ENCODE measurements at regions not wholly inside any gene's neighbourhood (a gene's known extent, or its start where the extent isn't known, plus 50 kb on each side); places are given as distances from the start of the nearest gene placed in this dataset.

DNA sequence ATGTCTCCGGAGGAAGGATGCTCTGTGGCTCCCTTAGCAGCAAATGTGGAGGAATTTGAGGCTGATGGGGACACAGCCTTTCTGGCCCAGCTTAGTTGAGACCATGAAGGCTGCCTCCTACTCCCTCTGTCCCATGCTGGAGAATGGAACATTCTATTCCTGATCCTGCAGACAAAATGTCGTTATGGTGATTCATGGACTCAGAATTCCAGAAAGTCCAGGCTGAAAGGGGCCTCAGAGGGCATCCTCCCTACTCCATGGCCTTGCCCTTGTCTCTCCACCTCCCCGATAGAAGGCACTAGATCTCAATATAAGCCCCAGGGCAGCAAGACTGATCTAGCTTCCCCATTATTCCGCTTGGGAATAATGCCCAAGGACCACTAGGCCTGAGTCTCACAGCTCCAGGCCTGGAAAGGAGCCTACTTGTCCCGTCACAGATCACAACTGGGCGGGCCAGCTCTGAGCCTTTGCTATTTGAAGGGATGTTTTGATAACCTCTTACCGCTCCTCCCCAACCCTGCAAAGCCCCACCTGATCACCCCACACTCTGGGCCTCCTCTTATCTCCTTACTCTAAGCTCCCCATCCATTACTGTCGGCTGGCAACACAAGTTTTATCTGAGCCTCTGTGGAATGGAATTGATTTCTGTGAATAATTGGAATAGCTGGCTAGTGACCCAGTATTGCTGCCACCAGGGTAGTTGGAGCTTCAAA lies 52.8 kb upstream of the TRABD2B start:
- peaks cover 2 to 16% (median 4%) of the 10 kb centered on the region in 5 donors for H3K27me3 Mint-ChIP-seq
- H3K27ac ChIP-seq (ENCODE audit: low read depth, low read length) = no peak overlapping the region
- no peaks in the 10 kb centered on the region for H3K9me3 ChIP-seq (ENCODE audit: control insufficient read depth in 2 of 3, low read length in 3 of 3)
- no peaks in the 10 kb centered on the region for H3K4me1 Mint-ChIP-seq
- intact Hi-C loops (cut with micrococcal nuclease) = no loop called here
- POLR2A ChIA-PET = no interaction called here
- no peaks in the 10 kb centered on the region for H3K4me1 ChIP-seq (ENCODE audit: control insufficient read depth in 2 of 2, insufficient read depth in 2 of 2, low read length in 2 of 2)
- no peak overlapping the region for H3K27ac Mint-ChIP-seq
- no peak overlapping the region for H3K4me3 Mint-ChIP-seq
- no peaks in the 10 kb centered on the region for H3K27me3 ChIP-seq (ENCODE audit: control insufficient read depth in 2 of 2, insufficient read depth in 2 of 2, low read length in 2 of 2)
- DNase-seq (no peak), ATAC-seq (no peak)
- H3K4me3 ChIP-seq (ENCODE audit: low read length) = no peak overlapping the region
- H3K36me3 Mint-ChIP-seq = no peaks in the 10 kb centered on the region
- H3K9me3 Mint-ChIP-seq = no peaks in the 10 kb centered on the region
- no peaks in the 10 kb centered on the region for H3K36me3 ChIP-seq (ENCODE audit: control insufficient read depth in 2 of 3, insufficient read depth in 3 of 3, low read length in 3 of 3)
- CTCF ChIA-PET = no interaction called here

DNA sequence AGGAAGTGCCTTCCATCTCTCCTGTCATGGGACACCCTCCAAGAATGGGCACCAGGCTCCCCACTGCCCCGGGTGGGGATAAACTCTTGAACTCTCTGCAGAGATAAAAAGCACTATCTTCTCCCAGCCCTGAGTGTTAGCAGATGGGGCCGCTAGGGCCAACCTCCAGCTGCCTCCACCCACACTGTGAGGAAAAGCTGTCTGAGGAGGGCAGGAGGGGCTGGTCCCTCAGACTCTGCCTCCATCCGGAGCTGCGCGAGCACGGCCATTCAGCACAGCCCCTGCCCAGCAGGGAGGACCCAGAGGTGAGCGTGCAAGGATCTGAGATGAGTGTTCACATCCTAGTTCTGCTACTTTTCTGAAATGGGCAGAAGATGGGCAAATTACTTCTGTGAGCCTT lies 51.8 kb upstream of the TRABD2B start:
- POLR2A ChIA-PET = no interaction called here
- Mint-ChIP-seq H3K4me3 (no peak overlapping the region), H3K36me3 (no peaks in the 10 kb centered on the region), H3K9me3 (no peaks in the 10 kb centered on the region), H3K27me3 (peaks cover 2 to 11% (median 4%) of the 10 kb centered on the region in 5 donors), H3K27ac (no peak overlapping the region), H3K4me1 (no peaks in the 10 kb centered on the region)
- intact Hi-C loops (cut with micrococcal nuclease) = no loop called here
- H3K27me3 ChIP-seq (ENCODE audit: control insufficient read depth in 2 of 2, insufficient read depth in 2 of 2, low read length in 2 of 2) = no peaks in the 10 kb centered on the region
- no peak overlapping the region for H3K4me3 ChIP-seq (ENCODE audit: low read length)
- CTCF ChIA-PET = no interaction called here
- no peak for DNase-seq
- ATAC-seq = no peak
- H3K27ac ChIP-seq (ENCODE audit: low read depth, low read length) = no peak overlapping the region
- H3K9me3 ChIP-seq (ENCODE audit: control insufficient read depth in 2 of 3, low read length in 3 of 3) = no peaks in the 10 kb centered on the region
- no peaks in the 10 kb centered on the region for H3K4me1 ChIP-seq (ENCODE audit: control insufficient read depth in 2 of 2, insufficient read depth in 2 of 2, low read length in 2 of 2)
- H3K36me3 ChIP-seq (ENCODE audit: control insufficient read depth in 2 of 3, insufficient read depth in 3 of 3, low read length in 3 of 3) = no peaks in the 10 kb centered on the region

DNA sequence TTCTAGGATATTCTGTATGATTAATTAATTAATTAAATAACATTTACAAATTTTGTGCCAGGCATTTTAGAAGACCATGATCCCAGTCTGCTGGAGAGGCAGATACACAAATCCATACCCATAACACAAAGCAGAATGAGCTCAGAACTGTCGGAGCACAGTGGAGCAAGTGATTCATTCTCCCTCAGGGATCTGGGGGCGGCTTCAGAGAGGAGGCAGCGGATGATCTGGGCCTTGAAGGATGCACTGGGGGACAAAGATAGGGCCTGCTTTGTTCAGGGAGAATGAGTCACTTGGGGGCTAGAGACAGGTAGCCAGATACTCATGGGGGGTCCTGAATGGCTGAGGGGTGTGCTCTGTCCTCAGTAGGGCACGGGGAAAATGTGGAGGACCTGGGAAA lies 50.9 kb upstream of the TRABD2B start:
- no peak for DNase-seq
- Histone ChIP-seq H3K4me1 (ENCODE audit: control insufficient read depth in 2 of 2, insufficient read depth in 2 of 2, low read length in 2 of 2) (no peaks in the 10 kb centered on the region), H3K36me3 (ENCODE audit: control insufficient read depth in 2 of 3, insufficient read depth in 3 of 3, low read length in 3 of 3) (no peaks in the 10 kb centered on the region), H3K27ac (ENCODE audit: low read depth, low read length) (no peak overlapping the region), H3K9me3 (ENCODE audit: control insufficient read depth in 2 of 3, low read length in 3 of 3) (no peaks in the 10 kb centered on the region), H3K27me3 (ENCODE audit: control insufficient read depth in 2 of 2, insufficient read depth in 2 of 2, low read length in 2 of 2) (no peaks in the 10 kb centered on the region), H3K4me3 (ENCODE audit: low read length) (no peak overlapping the region)
- no peak overlapping the region for H3K4me3 Mint-ChIP-seq
- no peaks in the 10 kb centered on the region for H3K4me1 Mint-ChIP-seq
- ChIA-PET CTCF (no interaction called here), POLR2A (no interaction called here)
- ATAC-seq = no peak
- no peak overlapping the region for H3K27ac Mint-ChIP-seq
- H3K36me3 Mint-ChIP-seq = no peaks in the 10 kb centered on the region
- H3K9me3 Mint-ChIP-seq = no peaks in the 10 kb centered on the region
- H3K27me3 Mint-ChIP-seq = peaks cover 2 to 7% (median 4%) of the 10 kb centered on the region in 5 donors
- intact Hi-C loops (cut with micrococcal nuclease) = no loop called here

DNA sequence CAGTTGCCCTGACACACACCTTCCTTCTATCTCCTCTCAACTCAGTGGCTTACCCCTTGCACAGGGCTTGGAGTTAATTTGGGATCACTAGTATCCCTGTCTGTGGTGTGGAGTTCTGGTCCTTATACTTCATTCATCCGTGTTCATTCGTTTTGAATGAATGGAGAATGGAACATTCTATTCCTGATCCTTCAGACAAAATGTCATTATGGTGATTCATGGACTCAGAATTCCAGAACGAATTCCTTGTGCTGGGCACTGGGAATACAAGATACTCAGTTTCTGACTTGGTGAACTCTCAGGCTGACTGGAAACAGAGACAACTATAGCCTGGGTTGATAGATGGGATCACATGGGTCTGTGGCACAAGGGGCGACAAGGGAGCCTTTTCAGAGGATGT lies 49.9 kb upstream of the TRABD2B start:
- H3K4me3 Mint-ChIP-seq = no peak overlapping the region
- H3K4me3 ChIP-seq (ENCODE audit: low read length) = no peak overlapping the region
- H3K9me3 ChIP-seq (ENCODE audit: control insufficient read depth in 2 of 3, low read length in 3 of 3) = no peaks in the 10 kb centered on the region
- no peaks in the 10 kb centered on the region for H3K4me1 ChIP-seq (ENCODE audit: control insufficient read depth in 2 of 2, insufficient read depth in 2 of 2, low read length in 2 of 2)
- POLR2A ChIA-PET = no interaction called here
- H3K27me3 Mint-ChIP-seq = peaks cover 0 to 7% (median 4%) of the 10 kb centered on the region in 5 donors
- H3K36me3 Mint-ChIP-seq = no peaks in the 10 kb centered on the region
- H3K27me3 ChIP-seq (ENCODE audit: control insufficient read depth in 2 of 2, insufficient read depth in 2 of 2, low read length in 2 of 2) = no peaks in the 10 kb centered on the region
- H3K36me3 ChIP-seq (ENCODE audit: control insufficient read depth in 2 of 3, insufficient read depth in 3 of 3, low read length in 3 of 3) = no peaks in the 10 kb centered on the region
- no peak overlapping the region for H3K27ac Mint-ChIP-seq
- no peak overlapping the region for H3K27ac ChIP-seq (ENCODE audit: low read depth, low read length)
- intact Hi-C loops (cut with micrococcal nuclease) = no loop called here
- H3K4me1 Mint-ChIP-seq = no peaks in the 10 kb centered on the region
- H3K9me3 Mint-ChIP-seq = no peaks in the 10 kb centered on the region
- DNase-seq (no peak), ATAC-seq (no peak)
- CTCF ChIA-PET = no interaction called here
